ENCODE measurements at regions not wholly inside any gene's neighbourhood (a gene's known extent, or its start where the extent isn't known, plus 50 kb on each side); places are given as distances from the start of the nearest gene placed in this dataset. TPM values are rescaled to one million over a fixed set of nuclear protein-coding genes. Genes with fewer than 3 reads are reported as not detected.
"Not testable (repeated sequence)": the region's sequence is repeated elsewhere in the genome, so short reads cannot be mapped to it uniquely, and the experiment has no call there.

DNA sequence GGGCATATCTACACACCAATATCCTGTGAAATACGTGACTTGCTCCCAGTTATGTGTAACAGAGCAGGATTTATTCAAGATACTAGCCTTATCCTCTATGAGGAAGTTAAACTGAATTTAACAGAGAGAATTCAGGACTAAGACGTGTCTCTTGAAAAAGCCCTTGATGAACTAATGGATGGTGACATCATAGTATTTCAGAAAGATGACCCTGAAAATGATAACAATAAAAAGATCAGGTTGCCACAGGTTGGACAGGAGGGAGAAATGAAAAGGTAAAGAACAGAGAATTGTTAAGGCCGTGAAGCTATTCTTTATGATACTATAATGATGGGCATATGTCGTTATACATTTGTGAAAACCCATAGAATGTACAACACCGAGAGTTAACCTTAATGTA is 56.2 kb upstream of the EFNA5 start:
- 91 to 94% methylated on average over 5 of the region's 5 CpGs for WGBS, 2 donors
- Histone ChIP-seq H3K4me3 (no peak overlapping the region), H3K9ac (ENCODE audit: insufficient read depth in 1 of 2, low read length in 2 of 2) (no peak overlapping the region), H3K9me3 (ENCODE audit: control insufficient read depth in 4 of 4, insufficient read depth in 3 of 4, low read length in 3 of 4) (peaks cover 0 to 3% (median 0%) of the 10 kb centered on the region in 4 donors), H3K36me3 (ENCODE audit: control insufficient read depth in 4 of 4, insufficient read depth in 4 of 4, low read length in 4 of 4) (no peaks in the 10 kb centered on the region), H3K4me1 (ENCODE audit: control insufficient read depth in 5 of 5, insufficient read depth in 5 of 5, low read length in 5 of 5) (no peaks in the 10 kb centered on the region), H3K27ac (ENCODE audit: low read depth in 1 of 2, low read length in 1 of 2) (no peak overlapping the region), H3K27me3 (ENCODE audit: control insufficient read depth in 3 of 3, insufficient read depth in 3 of 3, low read length in 2 of 3) (no peaks in the 10 kb centered on the region)
- TF ChIP-seq, protein P1, sequence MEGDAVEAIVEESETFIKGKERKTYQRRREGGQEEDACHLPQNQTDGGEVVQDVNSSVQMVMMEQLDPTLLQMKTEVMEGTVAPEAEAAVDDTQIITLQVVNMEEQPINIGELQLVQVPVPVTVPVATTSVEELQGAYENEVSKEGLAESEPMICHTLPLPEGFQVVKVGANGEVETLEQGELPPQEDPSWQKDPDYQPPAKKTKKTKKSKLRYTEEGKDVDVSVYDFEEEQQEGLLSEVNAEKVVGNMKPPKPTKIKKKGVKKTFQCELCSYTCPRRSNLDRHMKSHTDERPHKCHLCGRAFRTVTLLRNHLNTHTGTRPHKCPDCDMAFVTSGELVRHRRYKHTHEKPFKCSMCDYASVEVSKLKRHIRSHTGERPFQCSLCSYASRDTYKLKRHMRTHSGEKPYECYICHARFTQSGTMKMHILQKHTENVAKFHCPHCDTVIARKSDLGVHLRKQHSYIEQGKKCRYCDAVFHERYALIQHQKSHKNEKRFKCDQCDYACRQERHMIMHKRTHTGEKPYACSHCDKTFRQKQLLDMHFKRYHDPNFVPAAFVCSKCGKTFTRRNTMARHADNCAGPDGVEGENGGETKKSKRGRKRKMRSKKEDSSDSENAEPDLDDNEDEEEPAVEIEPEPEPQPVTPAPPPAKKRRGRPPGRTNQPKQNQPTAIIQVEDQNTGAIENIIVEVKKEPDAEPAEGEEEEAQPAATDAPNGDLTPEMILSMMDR (IDR thresholded peaks at IDR 0.05; ENCODE audit: control extremely low read depth, extremely low read depth): no peak
- DNase-seq (no peak), ATAC-seq (ENCODE audit: insufficient read depth, low FRiP score) (no peak)

DNA sequence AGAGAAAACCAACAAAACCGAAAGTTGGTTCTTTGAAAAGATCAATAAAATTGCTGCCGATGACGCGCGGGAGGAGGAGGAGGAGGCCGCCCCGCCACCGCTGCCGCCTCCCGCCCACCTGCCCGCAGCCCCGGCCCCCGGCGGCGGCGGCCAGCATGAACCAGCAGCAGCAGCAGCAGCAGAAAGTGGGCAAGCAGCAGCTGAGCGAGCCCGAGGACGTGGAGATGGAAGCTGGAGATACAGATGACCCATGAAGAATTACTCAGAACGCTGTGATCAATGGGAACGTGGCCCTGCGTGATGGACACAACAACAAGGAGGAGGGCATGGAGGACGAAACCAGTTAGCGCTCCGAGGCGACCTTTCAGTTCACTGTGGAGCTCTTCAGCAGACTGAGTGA is 53.9 kb upstream of the EFNA5 start:
- ATAC-seq (ENCODE audit: insufficient read depth, low FRiP score) (no peak), DNase-seq (no peak)
- no peaks in the 10 kb centered on the region for H3K27me3 ChIP-seq (ENCODE audit: control insufficient read depth in 3 of 3, insufficient read depth in 3 of 3, low read length in 2 of 3)
- peaks cover 0 to 6% (median 2%) of the 10 kb centered on the region in 4 donors for H3K9me3 ChIP-seq (ENCODE audit: control insufficient read depth in 4 of 4, insufficient read depth in 3 of 4, low read length in 3 of 4)
- H3K36me3 ChIP-seq (ENCODE audit: control insufficient read depth in 4 of 4, insufficient read depth in 4 of 4, low read length in 4 of 4): no peaks in the 10 kb centered on the region
- no peak overlapping the region for H3K9ac ChIP-seq (ENCODE audit: insufficient read depth in 1 of 2, low read length in 2 of 2)
- H3K4me1 ChIP-seq (ENCODE audit: control insufficient read depth in 5 of 5, insufficient read depth in 5 of 5, low read length in 5 of 5): no peaks in the 10 kb centered on the region
- TF ChIP-seq, protein P1 (IDR thresholded peaks at IDR 0.05; ENCODE audit: control extremely low read depth, extremely low read depth): no peak
- WGBS, 2 donors: 81 to 84% methylated on average over 26 of the region's 26 CpGs
- H3K4me3 ChIP-seq: no peak overlapping the region
- no peak overlapping the region for H3K27ac ChIP-seq (ENCODE audit: low read depth in 1 of 2, low read length in 1 of 2)

DNA sequence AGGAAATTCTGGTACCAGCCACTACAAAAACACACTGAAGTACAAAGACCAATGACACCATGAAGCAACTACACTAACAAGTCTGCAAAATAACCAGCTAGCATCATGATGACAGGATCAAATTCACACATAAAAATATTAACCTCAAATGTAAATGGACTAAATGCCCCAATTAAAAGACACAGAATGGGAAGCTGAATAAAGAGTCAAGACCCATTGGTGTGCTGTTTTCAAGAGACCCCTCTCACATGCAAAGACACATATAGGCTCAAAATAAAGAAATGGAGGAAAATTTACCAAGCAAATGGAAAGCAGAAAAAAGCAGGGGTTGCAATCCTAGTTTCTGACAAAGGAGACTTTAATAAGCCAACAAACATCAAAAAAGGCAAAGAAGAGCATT is 50.5 kb upstream of the EFNA5 start:
- not testable (repeated sequence) for DNase-seq; H3K4me1 ChIP-seq (ENCODE audit: control insufficient read depth in 5 of 5, insufficient read depth in 5 of 5, low read length in 5 of 5); H3K36me3 ChIP-seq (ENCODE audit: control insufficient read depth in 4 of 4, insufficient read depth in 4 of 4, low read length in 4 of 4); H3K27ac ChIP-seq (ENCODE audit: low read depth in 1 of 2, low read length in 1 of 2); H3K4me3 ChIP-seq; H3K9ac ChIP-seq (ENCODE audit: insufficient read depth in 1 of 2, low read length in 2 of 2); H3K27me3 ChIP-seq (ENCODE audit: control insufficient read depth in 3 of 3, insufficient read depth in 3 of 3, low read length in 2 of 3); ATAC-seq (ENCODE audit: insufficient read depth, low FRiP score)
- H3K9me3 ChIP-seq (ENCODE audit: control insufficient read depth in 4 of 4, insufficient read depth in 3 of 4, low read length in 3 of 4): peaks cover 0 to 14% (median 5%) of the 10 kb centered on the region in 4 donors

Small RNA genes in the stretch of these regions (small RNA-seq; reads per million reads assigned to genes)
- gene RN7SL782P (ENCODE audit: low replicate concordance): not detected

All from lung (tissue), 12 donors.